ENCODE measurements at regions not wholly inside any gene's neighbourhood (a gene's known extent, or its start where the extent isn't known, plus 50 kb on each side); places are given as distances from the start of the nearest gene placed in this dataset.

GRCh38 chr1:83709662-83710061 lies 289.3 kb downstream of the TTLL7 start:
- TF ChIP-seq, protein P1, sequence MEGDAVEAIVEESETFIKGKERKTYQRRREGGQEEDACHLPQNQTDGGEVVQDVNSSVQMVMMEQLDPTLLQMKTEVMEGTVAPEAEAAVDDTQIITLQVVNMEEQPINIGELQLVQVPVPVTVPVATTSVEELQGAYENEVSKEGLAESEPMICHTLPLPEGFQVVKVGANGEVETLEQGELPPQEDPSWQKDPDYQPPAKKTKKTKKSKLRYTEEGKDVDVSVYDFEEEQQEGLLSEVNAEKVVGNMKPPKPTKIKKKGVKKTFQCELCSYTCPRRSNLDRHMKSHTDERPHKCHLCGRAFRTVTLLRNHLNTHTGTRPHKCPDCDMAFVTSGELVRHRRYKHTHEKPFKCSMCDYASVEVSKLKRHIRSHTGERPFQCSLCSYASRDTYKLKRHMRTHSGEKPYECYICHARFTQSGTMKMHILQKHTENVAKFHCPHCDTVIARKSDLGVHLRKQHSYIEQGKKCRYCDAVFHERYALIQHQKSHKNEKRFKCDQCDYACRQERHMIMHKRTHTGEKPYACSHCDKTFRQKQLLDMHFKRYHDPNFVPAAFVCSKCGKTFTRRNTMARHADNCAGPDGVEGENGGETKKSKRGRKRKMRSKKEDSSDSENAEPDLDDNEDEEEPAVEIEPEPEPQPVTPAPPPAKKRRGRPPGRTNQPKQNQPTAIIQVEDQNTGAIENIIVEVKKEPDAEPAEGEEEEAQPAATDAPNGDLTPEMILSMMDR (conservative IDR thresholded peaks at IDR 0.05; ENCODE audit: low read depth, low read length), result no peak
- TF ChIP-seq EZH2 (IDR thresholded peaks at IDR 0.05; ENCODE audit: borderline replicate concordance, low read depth, low read length, poor library complexity, severe bottlenecking), result no peak

Measured in A673 (cell line).